GM21786 (cell line): ENCODE measurements at regions not wholly inside any gene's neighbourhood (a gene's known extent, or its start where the extent isn't known, plus 50 kb on each side); places are given as distances from the start of the nearest gene placed in this dataset.
A peak's percentile ranks its signal among the peaks of the same experiment; 100 is the strongest.
"Not testable (repeated sequence)": the region's sequence is repeated elsewhere in the genome, so short reads cannot be mapped to it uniquely, and the experiment has no call there.

Experiments
- ATAC-seq: cut with Tn5 transposase; IDR thresholded peaks from one replicate; pipeline ENCODE4 v1.9.1; 2021; ENCODE audit not compliant: unreplicated experiment

- ATAC-seq = peak; percentile 98
Observed at GRCh38 chr10:59036311-59037017, 140.0 kb upstream of the PHYHIPL start.

DNA sequence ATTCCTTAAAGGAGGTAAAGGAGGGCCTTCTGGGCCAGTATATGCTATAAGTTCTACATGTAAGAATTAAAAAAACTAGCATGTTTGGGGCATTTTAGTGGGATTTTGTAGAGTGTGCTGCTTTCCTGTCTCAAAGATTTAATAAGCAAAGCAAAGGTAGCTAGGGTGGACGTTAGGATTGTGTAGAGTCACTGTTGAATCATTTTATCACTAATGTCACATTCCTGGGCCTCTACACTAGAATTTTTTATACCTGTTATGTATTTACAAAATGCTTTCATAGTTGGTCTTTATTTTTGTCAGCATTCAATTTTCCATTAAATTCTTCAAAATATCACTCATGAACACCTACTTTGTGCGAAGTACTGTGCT, 139.4 kb upstream of the PHYHIPL start:
- no peak for ATAC-seq

GRCh38 chr10:59037506-59037905, 138.9 kb upstream of the PHYHIPL start:
- no peak for ATAC-seq

- ATAC-seq = not testable (repeated sequence)
Observed at GRCh38 chr10:59043358-59043757, 133.1 kb upstream of the PHYHIPL start.

DNA sequence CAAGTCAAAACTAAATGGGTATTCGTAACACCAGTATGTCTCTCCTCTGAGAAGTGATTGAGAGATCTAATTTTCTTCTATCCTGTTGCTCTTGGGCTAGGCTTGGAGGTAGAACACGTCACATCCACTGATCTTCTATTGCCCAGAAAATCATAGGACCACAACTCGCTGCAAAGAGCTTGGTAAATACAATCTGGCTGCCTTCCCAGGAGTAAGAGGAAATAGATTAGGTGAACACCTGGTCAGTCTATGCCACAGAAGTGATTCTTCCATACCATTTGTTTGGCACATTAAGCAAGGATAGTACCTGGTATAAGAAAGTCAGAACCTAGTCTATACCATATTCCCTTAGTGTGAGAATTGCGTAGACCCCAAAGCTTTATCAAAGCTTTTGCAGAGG, 129.3 kb upstream of the PHYHIPL start:
- ATAC-seq = no peak

GRCh38 chr10:59047957-59048618, 128.4 kb upstream of the PHYHIPL start:
- ATAC-seq = peak; percentile 93

GRCh38 chr10:59053502-59053901, 122.9 kb upstream of the PHYHIPL start:
- not testable (repeated sequence) for ATAC-seq

DNA sequence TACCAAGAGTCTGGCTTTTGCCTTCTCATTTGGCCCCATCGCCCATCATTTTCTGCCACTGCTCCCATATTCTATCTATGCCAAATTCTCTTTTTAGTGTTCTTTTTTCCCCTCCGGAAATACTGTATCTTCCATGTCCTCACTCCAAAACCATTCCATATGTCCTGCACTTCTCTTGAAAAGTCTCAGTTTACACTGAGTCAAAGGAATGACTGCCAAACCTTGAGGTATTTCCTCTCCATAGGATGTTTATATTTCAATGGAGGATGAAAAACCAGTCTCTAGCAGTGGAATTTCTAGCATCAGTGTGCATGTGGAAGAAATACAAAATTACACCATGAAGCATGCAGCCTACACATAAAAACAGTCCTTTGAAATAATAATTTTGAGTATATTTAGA, 121.4 kb upstream of the PHYHIPL start:
- ATAC-seq = no peak

DNA sequence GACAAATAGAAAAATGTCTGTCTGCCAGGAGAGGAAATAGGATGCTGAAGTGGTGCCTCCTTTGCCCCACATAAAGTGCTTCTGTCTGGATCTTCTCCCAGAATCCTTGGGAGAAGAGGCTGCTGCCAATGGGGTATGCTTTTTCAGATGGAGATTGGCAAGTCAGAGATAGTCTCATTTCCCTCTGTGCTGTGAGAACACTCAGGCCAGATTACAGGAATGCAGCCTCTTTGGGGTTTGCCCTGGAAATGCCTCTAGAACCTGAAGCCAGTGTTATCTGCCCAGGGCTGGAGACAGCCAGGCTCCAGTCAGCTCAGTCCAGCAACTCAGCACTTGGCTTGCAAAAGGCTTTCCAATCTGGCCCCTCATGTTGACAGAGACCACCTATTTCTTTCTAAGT, 119.1 kb upstream of the PHYHIPL start:
- no peak for ATAC-seq

- ATAC-seq = peak; percentile 67
Observed at GRCh38 chr10:59060852-59061251, 115.6 kb upstream of the PHYHIPL start.

GRCh38 chr10:59063491-59063890, 113.0 kb upstream of the PHYHIPL start:
- ATAC-seq = no peak

- ATAC-seq = no peak
Observed at GRCh38 chr10:59064080-59064692, 112.3 kb upstream of the PHYHIPL start.

GRCh38 chr10:59064759-59065539, 111.5 kb upstream of the PHYHIPL start:
- ATAC-seq = no peak

GRCh38 chr10:59068581-59069191, 107.8 kb upstream of the PHYHIPL start:
- no peak for ATAC-seq

- no peak for ATAC-seq
Observed at GRCh38 chr10:59072038-59072437, 104.4 kb upstream of the PHYHIPL start.

DNA sequence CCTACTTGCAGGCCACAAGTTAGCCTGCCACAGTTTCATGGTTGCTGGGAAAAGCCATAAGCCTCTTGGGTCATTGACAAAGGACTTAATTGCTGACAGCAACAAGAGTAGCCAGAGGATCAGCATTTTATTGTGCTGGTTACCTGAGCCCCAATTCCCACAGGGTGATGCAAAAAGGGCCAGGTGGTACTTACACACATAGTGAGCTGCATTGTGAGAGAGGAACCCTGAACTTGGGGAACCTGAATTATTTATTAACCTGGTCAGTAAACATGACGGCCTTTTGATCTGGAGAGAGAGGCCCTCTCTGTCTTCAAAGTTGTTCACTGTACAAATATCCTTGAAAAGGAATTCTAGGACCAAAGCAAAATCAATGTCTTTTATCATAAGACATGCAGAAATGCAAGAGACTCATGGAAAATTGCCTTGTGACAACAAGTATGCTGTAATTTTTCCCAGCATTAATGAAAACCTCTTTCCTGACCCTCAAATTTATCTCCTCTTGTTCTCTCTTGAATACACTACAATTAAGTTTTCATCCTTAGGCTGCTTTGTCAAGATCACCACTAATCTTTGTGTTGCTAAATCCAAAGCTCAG, 102.9 kb upstream of the PHYHIPL start:
- ATAC-seq = peak; percentile 49

- no peak for ATAC-seq
Observed at GRCh38 chr10:59075576-59075975, 100.9 kb upstream of the PHYHIPL start.

DNA sequence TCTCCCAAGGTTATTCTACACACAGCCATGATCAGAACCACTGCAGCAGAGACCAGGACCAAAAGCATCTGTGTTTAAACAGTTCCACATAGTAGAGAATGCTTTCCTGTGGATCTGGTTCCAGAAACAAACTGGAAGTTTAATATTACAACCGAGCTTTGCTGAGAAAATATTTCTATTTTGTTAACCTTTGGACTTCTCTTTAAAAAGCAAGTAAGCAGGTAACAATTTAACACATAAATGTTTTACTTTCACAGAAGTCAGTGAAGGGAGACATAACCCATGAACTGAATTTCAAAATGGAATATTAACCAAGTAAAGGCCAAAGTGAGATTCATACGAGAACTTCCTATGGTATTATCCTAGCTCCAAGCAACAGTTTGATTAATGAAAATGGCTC, 98.6 kb upstream of the PHYHIPL start:
- no peak for ATAC-seq

- no peak for ATAC-seq
Observed at GRCh38 chr10:59078978-59079377, 97.5 kb upstream of the PHYHIPL start.

GRCh38 chr10:59079386-59080226, 96.8 kb upstream of the PHYHIPL start:
- no peak for ATAC-seq
